ENCODE measurements at regions not wholly inside any gene's neighbourhood (a gene's known extent, or its start where the extent isn't known, plus 50 kb on each side); places are given as distances from the start of the nearest gene placed in this dataset.

GRCh38 chr5:29822521-29822920, 1371.0 kb upstream of the CDH6 start:
- Histone ChIP-seq H3K9me3 (replicated peaks) (peaks cover 14% of the 10 kb centered on the region), H3K4me1 (no peaks in the 10 kb centered on the region), H3K27ac (replicated peaks) (no peak overlapping the region), H3K36me3 (no peaks in the 10 kb centered on the region), H3K4me3 (no peak overlapping the region), H3K27me3 (ENCODE audit: low read depth) (no peaks in the 10 kb centered on the region)
- intact Hi-C loops (cut with micrococcal nuclease): no loop called here
- no peak for TF ChIP-seq CTCF (IDR thresholded peaks at IDR 0.05; ENCODE audit: borderline replicate concordance)
- no peak for DNase-seq

DNA sequence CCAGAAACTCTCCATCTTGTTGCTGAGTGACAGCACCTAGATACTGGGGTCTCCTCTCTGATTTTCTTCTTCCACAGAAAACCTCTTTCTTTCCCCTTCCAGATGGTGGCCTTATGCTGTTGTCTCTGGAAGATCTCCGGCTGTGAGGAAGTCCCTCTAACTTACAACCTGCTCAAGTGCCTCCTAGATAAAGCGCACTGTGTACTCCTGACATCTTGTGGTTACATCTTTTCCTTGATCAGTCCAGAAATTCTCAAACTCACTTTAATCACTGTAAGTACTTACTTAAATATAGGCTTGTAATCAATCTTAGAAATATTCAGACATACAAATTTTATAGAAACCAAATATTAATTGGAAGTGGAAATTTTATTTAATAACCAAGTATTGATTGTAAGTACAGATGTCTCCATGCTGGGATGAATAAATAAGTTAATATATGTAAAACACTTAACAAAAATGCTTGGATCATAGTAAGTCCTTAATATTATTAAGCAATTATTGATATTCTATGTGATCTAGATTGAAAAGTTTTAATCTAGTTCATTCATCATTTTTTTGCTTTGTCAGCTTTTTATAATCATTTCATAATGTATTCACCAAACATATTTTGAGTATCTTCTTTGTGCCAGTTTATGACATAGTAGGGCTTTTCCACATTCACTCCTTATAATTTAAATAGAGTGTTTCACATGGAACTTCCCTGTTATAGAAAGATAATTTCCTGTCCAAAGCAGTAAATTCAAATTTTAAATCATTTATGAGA, 1381.4 kb upstream of the CDH6 start:
- no peaks in the 10 kb centered on the region for H3K36me3 ChIP-seq
- H3K27me3 ChIP-seq (ENCODE audit: low read depth): no peaks in the 10 kb centered on the region
- DNase-seq: no peak
- no peak for TF ChIP-seq CTCF (IDR thresholded peaks at IDR 0.05; ENCODE audit: borderline replicate concordance)
- intact Hi-C loops (cut with micrococcal nuclease): no loop called here
- H3K4me1 ChIP-seq: no peaks in the 10 kb centered on the region
- no peak overlapping the region for H3K4me3 ChIP-seq
- no peak overlapping the region for H3K27ac ChIP-seq (replicated peaks)
- peaks cover 4% of the 10 kb centered on the region for H3K9me3 ChIP-seq (replicated peaks)

DNA sequence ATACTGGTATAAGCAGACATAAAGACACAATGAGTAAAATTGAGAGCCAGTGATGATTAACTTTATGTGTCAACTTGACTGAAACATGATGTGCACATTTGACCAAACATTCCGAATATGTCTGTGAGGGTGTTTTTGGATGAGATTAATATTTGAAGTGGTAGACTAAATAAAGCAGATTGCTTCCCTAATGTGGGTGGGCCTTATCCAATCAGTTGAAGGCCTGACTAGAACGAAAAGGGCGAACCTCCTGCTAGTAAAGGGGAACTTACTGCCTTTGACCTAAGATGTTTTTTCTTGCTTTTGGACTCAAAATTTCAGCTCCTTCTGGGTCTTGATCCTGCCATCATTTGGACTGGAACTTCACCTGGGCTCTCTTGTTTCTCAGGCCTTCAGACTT, 1387.7 kb upstream of the CDH6 start:
- H3K4me3 ChIP-seq: no peak overlapping the region
- DNase-seq: no peak

GRCh38 chr5:29800752-29801151, 1392.7 kb upstream of the CDH6 start:
- H3K4me3 ChIP-seq: no peak overlapping the region
- H3K27me3 ChIP-seq (ENCODE audit: low read depth): no peaks in the 10 kb centered on the region
- H3K27ac ChIP-seq (replicated peaks): no peak overlapping the region
- no peak for DNase-seq
- H3K36me3 ChIP-seq: no peaks in the 10 kb centered on the region
- H3K4me1 ChIP-seq: no peaks in the 10 kb centered on the region
- TF ChIP-seq CTCF (IDR thresholded peaks at IDR 0.05; ENCODE audit: borderline replicate concordance): no peak
- H3K9me3 ChIP-seq (replicated peaks): peaks cover 4% of the 10 kb centered on the region
- intact Hi-C loops (cut with micrococcal nuclease): no loop called here

More for the DNA sequence above, 1387.7 kb upstream of the CDH6 start:
- Histone ChIP-seq H3K36me3 (no peaks in the 10 kb centered on the region), H3K9me3 (replicated peaks) (peaks cover 9% of the 10 kb centered on the region), H3K27me3 (ENCODE audit: low read depth) (no peaks in the 10 kb centered on the region), H3K4me1 (no peaks in the 10 kb centered on the region), H3K27ac (replicated peaks) (no peak overlapping the region)
- intact Hi-C loops (cut with micrococcal nuclease): no loop called here
- TF ChIP-seq CTCF (IDR thresholded peaks at IDR 0.05; ENCODE audit: borderline replicate concordance): no peak

GRCh38 chr5:29796013-29796412, 1397.5 kb upstream of the CDH6 start:
- intact Hi-C loops (cut with micrococcal nuclease): no loop called here
- H3K4me3 ChIP-seq: no peak overlapping the region

More at GRCh38 chr5:29796013-29796412, 1397.5 kb upstream of the CDH6 start:
- no peak for TF ChIP-seq CTCF (IDR thresholded peaks at IDR 0.05; ENCODE audit: borderline replicate concordance)
- DNase-seq: no peak
- Histone ChIP-seq H3K27ac (replicated peaks) (no peak overlapping the region), H3K36me3 (no peaks in the 10 kb centered on the region), H3K27me3 (ENCODE audit: low read depth) (no peaks in the 10 kb centered on the region), H3K9me3 (replicated peaks) (peaks cover 4% of the 10 kb centered on the region), H3K4me1 (no peaks in the 10 kb centered on the region)

Data from left ventricle myocardium inferior (tissue), 1 donor.